ENCODE measurements at regions not wholly inside any gene's neighbourhood (a gene's known extent, or its start where the extent isn't known, plus 50 kb on each side); places are given as distances from the start of the nearest gene placed in this dataset.

DNA sequence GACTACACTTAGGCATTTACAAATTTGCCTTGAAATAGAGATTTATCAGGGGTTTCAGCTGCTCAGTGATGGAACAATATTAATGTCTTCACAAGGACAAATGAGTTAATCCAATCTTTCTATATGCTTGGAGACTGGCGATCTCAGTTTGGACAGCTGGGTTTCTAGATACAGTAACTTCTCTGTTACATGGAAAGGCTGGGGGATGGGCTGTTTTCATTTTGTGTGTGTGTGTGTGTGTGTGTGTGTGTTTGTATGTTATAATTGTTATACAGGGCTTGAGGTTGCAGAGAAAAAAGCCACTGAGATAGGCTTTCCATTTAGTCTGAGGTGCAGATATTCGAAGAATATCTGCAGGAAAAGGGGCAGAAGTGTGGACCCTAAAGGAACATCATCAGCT, 359.3 kb upstream of the SALL1 start:
- DNase-seq (ENCODE audit: low read depth in 2 of 3, low spot score in 1 of 3): no peak

DNA sequence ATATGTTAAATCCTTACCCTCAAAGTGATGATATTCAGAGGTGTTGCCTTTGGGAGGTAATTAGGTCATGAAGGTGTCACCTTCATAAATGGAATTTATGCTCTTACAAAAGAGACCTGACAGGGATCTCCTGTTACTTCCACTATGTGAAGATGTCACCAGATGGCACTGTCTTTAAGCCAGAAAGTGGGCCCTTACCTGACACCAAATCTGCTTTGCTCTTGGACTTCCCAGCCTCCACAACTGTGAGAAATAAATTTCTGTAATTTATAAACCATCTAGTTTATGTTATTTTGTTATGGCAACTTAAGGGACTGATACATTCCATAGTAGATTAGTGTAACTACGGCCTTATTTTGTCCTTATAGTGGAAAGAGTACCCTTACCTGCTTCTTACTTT, 358.3 kb upstream of the SALL1 start:
- no peak for DNase-seq (ENCODE audit: low read depth in 2 of 3, low spot score in 1 of 3)

DNA sequence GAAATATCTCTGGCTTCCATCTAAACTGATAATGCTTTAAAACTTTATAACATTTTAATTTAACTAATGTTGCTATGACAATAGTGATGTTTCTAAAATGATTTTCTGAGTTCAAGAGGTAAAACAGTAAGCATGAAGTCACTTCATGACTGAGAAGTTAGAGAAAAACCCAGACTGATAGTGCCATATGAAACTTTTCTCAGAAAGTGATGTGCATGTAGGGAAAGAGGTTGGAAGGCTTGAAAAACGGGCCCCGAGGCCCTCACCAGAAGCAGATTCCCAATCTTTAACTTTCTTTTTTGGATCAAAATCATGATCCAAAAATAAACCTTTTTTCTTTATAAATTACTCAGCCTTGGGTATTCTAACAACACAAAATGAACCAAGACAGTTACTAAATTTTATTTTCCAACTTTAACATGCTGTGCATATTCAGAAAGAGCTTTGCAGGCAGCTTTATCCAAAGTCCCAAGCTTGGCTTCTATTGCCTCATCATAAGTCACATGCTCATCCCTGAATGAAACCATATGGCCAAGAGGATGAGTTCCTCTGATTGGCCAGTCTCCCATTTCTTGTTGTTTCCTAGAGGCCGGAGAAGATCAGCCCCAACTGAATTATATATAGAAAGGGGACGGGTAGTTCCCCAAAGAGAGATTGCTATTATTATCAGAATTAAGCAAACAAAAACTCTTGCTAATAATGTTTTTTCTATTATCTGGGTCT, 357.6 kb upstream of the SALL1 start:
- no peak for DNase-seq (ENCODE audit: low read depth in 2 of 3, low spot score in 1 of 3)

- no peak for DNase-seq (ENCODE audit: low read depth in 2 of 3, low spot score in 1 of 3)
Measured at GRCh38 chr16:51507286-51507685, 356.2 kb upstream of the SALL1 start.

GRCh38 chr16:51500306-51500705, 349.2 kb upstream of the SALL1 start:
- DNase-seq (ENCODE audit: low read depth in 2 of 3, low spot score in 1 of 3): no peak

GRCh38 chr16:51497541-51498211, 346.6 kb upstream of the SALL1 start:
- no peak for DNase-seq (ENCODE audit: low read depth in 2 of 3, low spot score in 1 of 3)

DNA sequence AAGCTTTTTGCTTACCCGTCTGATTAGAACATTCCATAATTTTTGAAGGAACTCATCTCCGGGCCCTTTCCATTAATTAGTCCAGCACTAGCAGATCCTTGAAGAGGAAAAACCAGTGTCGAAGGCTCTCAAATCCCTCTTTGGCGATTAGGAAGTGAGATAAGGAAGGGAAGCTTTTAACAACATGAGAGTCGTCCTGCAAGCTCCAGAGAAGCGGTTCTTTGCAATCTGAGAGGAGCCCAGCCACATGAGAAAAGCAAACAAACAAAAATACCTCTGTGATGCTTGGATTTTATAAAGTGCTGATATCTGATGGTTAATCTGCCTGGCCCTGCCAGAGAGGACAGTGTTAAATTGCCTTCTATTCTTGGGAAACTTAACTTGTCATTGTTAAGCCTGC, 339.8 kb upstream of the SALL1 start:
- DNase-seq (ENCODE audit: low read depth in 2 of 3, low spot score in 1 of 3): no peak

DNA sequence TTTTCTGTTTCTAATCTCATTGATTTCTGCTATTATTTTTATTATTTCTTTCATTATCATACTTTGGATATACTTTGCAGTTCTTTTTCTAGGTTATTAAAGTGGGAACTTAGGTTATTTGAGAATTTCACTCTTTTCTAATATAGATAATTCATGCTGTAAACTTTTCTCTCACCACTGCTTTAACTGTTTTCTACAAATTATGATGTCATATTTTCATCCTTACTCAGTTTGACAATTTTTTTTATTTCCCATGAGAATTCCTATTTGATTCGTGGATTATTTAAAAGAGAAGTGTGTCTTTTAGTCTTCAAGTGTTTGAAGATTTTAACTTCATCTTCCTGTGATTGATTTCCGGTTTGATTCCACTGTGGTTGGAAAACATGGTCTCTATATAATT, 336.8 kb upstream of the SALL1 start:
- DNase-seq (ENCODE audit: low read depth in 2 of 3, low spot score in 1 of 3): no peak

DNA sequence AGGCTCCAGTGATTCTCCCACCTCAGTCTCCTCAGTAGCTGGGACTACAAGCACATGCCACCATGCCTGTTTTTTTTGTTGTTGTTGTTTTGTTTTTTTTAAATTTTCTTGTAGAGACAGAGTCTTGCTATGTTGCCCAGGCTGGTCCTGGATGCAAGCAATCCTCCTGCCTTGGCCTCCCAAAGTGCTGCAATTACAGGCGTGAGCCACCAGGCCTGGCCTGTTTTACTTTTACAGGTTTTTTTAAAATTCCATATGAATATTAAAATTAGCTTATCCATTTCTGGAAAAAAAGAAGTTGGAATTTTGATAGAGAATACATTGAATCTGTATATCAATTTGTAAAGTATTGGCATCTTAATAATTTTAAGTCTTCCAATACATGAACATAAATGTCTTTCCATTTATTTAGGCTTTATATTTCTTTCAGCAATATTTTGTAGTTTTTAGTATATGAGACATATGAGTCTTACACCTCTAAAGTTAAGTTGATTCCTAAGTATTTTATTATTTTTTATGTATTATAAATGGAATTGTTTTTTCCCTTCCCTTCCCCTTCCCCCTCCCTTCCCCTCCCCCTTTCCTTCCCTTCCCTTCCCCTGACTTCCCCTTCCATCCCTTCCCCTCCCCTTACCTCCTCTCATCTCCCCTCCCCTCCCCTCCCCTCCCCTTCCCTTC, 323.5 kb upstream of the SALL1 start:
- no peak for DNase-seq (ENCODE audit: low read depth in 2 of 3, low spot score in 1 of 3)

GRCh38 chr16:51473091-51473490, 322.0 kb upstream of the SALL1 start:
- no peak for DNase-seq (ENCODE audit: low read depth in 2 of 3, low spot score in 1 of 3)

DNA sequence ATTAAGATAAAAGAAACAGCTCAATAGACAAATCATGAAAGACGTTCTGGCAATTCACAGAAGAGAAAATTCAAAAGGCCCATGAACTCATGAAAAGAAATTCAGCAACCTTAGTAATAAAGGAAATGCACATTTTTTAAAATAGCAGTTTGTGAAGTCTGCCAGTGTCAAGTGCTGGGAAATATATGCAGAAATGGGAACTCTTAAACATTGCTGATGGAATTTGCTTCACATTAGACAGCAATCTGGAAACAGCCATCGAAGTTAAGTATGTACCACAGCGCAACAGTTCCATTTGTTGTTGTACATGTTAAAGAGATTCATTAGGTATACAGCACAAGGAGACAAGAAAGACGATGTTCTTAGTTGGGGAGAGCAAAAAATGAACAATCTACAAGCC, 319.4 kb upstream of the SALL1 start:
- no peak for DNase-seq (ENCODE audit: low read depth in 2 of 3, low spot score in 1 of 3)

DNA sequence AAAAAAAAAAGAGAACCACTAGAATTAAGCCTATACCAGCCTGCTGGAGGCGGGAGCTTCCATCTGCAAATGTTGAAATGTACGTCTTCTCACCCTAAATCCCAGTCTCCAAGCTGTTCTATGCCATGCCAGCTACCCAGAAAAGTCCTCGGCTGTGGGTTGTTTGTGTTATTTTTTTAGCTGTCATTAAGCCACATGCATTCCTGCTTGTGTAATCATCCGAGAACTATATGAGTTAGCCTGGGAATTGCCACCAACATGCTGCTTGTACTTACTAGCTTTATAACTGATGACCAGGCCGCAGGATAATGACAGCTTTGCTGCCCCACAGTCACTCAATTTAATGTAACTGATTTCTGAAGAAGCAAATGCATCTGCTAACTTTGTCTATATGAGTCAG, 313.9 kb upstream of the SALL1 start:
- no peak for DNase-seq (ENCODE audit: low read depth in 2 of 3, low spot score in 1 of 3)

DNA sequence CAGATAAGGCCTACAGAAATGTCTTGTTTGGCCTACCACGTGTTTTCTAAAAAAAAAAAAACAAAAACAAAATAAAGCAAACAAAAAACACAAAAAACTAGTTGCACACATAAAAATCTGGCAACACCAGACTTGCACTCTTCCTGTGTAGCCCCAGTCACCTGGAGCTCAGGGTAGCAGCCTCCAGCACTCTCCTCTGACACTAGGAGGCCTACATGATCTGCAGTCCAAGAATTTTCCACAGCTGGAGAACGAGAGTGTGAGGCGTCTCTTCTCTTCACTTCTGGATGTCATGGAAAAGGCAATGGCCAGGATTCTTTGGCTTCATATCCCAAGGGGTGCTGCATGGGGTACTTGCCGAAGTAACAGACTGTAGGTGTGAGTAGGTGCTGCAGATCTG, 310.2 kb upstream of the SALL1 start:
- DNase-seq (ENCODE audit: low read depth in 2 of 3, low spot score in 1 of 3): no peak

DNA sequence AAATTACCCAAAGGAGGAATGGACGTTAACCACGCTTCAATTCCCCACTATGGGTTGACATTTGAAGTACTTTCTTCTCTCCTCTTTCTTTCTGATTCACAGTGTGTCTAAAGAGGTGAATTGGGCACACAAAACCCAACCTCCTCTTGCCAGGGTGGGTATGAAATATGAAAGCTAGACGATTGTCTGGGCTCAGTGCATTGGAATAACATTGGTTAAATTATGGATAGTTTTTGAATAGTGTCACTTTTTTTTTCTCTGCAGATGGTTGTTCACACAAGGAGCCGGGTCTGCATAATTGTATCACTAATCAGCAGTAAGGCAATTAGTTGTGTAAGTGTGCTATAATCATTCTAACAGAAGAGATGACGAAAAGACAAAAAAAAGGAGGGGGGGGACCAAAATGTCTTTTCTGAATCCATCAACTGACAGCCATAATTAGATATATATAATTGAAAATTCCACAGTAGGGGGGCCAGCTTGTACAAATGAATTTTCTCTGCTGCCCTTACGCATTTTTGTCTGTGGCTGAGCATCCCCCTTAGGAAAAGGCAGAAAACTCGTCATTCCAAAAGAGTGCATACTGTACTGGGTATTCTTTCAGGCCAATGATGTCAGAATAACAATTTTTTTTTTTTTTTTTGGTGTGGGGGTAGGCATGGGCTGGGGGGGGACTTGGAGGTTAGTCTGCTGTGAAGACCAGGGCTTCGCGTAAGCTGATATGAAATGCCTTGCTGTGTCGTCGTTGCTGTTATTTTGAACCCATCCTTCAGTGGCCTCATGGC, 307.5 kb upstream of the SALL1 start:
- DNase-seq (ENCODE audit: low read depth in 2 of 3, low spot score in 1 of 3): no peak

DNA sequence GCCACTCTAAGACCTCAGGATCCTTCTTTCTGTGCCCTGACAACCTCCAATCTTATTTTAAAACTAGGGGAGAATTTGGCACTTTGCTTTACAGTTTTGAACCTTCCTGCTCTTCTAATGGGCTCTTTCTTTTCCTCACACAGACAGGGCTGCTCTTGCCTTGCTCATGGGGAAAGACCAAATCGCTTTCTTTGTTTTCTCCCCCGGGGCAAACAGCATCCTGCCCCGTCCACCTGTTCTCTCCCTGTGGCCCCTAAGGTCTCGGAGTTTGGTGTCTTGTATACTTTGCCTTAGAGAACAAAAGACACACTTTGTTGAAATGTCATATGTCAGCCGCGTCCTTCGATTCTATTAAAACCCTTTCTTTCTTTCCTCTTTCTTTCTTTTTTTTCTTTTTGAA, 306.7 kb upstream of the SALL1 start:
- DNase-seq (ENCODE audit: low read depth in 2 of 3, low spot score in 1 of 3): no peak

GRCh38 chr16:51455398-51455797, 304.3 kb upstream of the SALL1 start:
- no peak for DNase-seq (ENCODE audit: low read depth in 2 of 3, low spot score in 1 of 3)

DNA sequence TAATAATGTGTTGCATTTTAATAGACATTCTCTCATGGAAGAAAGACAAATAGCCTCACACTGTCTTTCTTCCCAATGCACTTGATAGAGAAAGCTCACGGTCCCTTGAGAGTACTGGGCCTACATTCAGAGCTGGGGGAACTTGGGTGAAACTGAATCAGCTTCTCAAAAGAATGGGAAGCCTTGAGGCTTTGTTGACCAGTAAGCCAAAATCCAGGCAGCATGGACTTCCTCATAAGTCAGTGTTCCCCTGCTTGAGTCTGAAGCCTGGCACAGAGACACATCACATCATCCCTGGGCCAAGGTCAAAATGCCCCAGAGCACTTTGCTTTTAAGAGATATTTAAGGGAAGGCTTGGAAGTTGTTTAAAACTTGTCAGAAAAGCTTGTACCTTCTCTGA, 302.2 kb upstream of the SALL1 start:
- DNase-seq (ENCODE audit: low read depth in 2 of 3, low spot score in 1 of 3): no peak

DNA sequence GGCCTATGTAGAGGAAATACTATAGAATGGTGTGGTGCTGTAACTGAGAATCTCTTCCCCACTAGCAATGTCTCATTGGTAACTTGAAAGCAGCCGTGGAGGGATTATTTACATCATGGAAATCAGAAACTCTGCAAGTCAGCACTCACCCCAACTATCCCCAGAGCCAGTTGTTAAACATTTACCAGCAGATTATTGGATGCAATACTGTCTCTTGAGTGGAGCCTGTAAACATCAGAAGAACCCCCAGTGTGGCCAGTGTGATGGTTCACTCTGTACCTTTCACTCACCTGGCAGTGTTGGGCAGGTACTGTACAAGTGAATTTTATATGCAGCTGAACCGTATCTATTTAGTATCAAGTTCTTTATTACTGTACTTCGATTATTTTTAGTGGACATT, 299.8 kb upstream of the SALL1 start:
- no peak for DNase-seq (ENCODE audit: low read depth in 2 of 3, low spot score in 1 of 3)

GRCh38 chr16:51450376-51450775, 299.3 kb upstream of the SALL1 start:
- DNase-seq (ENCODE audit: low read depth in 2 of 3, low spot score in 1 of 3): no peak

- no peak for DNase-seq (ENCODE audit: low read depth in 2 of 3, low spot score in 1 of 3)
Measured at GRCh38 chr16:51449441-51449840, 298.4 kb upstream of the SALL1 start.

- no peak for DNase-seq (ENCODE audit: low read depth in 2 of 3, low spot score in 1 of 3)
Measured at GRCh38 chr16:51445250-51445649, 294.2 kb upstream of the SALL1 start.

DNA sequence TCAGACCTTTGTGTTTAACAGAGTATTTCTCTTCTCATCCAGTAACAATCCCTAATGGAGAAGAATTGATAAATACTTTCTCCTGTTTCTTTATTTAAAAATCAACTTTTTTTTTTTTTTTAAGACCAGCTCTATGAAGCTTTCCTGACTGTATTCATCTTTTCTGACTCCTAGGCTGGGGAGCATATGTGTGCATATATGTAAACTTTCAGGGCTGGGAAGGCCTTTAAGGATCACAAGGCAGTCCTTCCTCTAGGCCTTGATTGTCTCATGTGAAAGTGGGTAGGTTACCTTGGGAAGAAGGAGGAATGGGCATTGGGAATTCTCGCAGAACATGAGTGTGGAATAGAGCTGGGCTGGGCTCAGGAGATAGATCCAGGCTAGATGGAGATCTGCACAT, 292.9 kb upstream of the SALL1 start:
- no peak for DNase-seq (ENCODE audit: low read depth in 2 of 3, low spot score in 1 of 3)
